Psoas muscle (tissue), 7 donors: ENCODE measurements at regions not wholly inside any gene's neighbourhood (a gene's known extent, or its start where the extent isn't known, plus 50 kb on each side); places are given as distances from the start of the nearest gene placed in this dataset.
A peak's percentile ranks its signal among the peaks of the same experiment; 100 is the strongest.

ENCODE experiments used
- ATAC-seq, 4 donors: fragments of 200-7000 bp; cut with Tn5 transposase; one replicate each; pipeline ENCODE4 v1.9.1; 2020; ENCODE audit warnings: moderate library complexity in 3 of 4, mild to moderate bottlenecking in 2 of 4
- DNase-seq, 2 donors: peaks; one replicate each; pipeline ENCODE4 v3.0.0-alpha.2; 2020
- H3K27ac ChIP-seq: fragments of 200-600 bp; one replicate; pipeline ENCODE4 v1.8.0; 2022
- H3K27me3 ChIP-seq, 3 donors: fragments of 200-600 bp in 1 of 3; one replicate each; pipeline versions ENCODE4 v1.6.1 to v1.8.0; 2013 to 2022; ENCODE audit warnings: low read length in 2 of 3, mild to moderate bottlenecking in 2 of 3, moderate library complexity in 1 of 3; ENCODE audit not compliant: insufficient read depth in 3 of 3
- H3K36me3 ChIP-seq, 2 donors: fragments of 200-600 bp in 1 of 2; one replicate each; pipeline versions ENCODE4 v1.6.1 to v1.8.0; 2013 to 2022; ENCODE audit warnings: low read depth in 1 of 2, mild to moderate bottlenecking in 1 of 2, moderate library complexity in 1 of 2; ENCODE audit not compliant: insufficient read depth in 1 of 2
- H3K4me1 ChIP-seq: fragments of 200-600 bp; one replicate; pipeline ENCODE4 v1.8.0; 2022
- H3K4me3 ChIP-seq: fragments of 200-600 bp; one replicate; pipeline ENCODE4 v1.8.0; 2022; ENCODE audit warnings: mild to moderate bottlenecking
- H3K9me3 ChIP-seq: fragments of 200-600 bp; one replicate; pipeline ENCODE4 v1.8.0; 2022
- WGBS, 3 donors: extraction: QIAGEN DNeasy Blood & Tissue Kit; methylation state at CpG; one replicate each; pipeline versions ENCODE4 v1.1.6 to v1.1.7; 2013; 5-methylcytosine and 5-hydroxymethylcytosine counted together
- intact Hi-C, 2 donors: fragments of 100-400 bp; cut with DNase I; formaldehyde crosslinking; loops; one replicate each; pipeline versions ENCODE4 v1.11.0 to v1.14.2; 2022
- TF ChIP-seq, protein P1 (sequence below): fragments of 200-600 bp; IDR thresholded peaks from one replicate; pipeline ENCODE4 v1.8.0; 2022; ENCODE audit warnings: antibody characterized with exemption
- donor health status: healthy with polysubstance abuse.
- donor health status: DM: no; HTN: no; CAD: no; lungs with moderate emphysema.
- donor health status: Bipolar disorder and iron deficiency.
- donor health status: healthy.
- donor health status: DM: yes; HTN: yes; CAD: no.
- donor health status: DM: no; HTN: no; CAD: no.
- donor health status: DM: yes; HTN: yes; CAD: no.

DNA sequence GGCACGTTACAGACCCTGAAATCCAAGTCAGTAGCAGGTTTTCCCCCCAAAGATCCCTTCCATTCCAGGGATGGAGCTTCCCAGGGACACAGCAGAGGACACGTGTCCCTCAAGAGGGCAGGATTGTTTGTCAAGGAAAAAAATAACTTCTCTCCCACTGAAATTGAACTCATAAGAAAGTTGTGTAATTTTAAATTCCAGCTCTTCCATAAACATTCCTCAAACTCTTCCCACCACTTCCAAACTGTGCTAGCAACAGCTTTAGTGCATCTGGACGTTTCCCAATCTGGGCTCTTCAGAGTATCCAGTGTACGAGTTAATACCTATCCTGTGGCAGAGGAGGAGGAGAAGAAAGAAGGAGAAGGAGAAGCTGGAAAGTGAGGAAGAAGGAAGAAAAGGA is 79.6 kb downstream of the PSMG1 start:
- TF ChIP-seq, protein P1, sequence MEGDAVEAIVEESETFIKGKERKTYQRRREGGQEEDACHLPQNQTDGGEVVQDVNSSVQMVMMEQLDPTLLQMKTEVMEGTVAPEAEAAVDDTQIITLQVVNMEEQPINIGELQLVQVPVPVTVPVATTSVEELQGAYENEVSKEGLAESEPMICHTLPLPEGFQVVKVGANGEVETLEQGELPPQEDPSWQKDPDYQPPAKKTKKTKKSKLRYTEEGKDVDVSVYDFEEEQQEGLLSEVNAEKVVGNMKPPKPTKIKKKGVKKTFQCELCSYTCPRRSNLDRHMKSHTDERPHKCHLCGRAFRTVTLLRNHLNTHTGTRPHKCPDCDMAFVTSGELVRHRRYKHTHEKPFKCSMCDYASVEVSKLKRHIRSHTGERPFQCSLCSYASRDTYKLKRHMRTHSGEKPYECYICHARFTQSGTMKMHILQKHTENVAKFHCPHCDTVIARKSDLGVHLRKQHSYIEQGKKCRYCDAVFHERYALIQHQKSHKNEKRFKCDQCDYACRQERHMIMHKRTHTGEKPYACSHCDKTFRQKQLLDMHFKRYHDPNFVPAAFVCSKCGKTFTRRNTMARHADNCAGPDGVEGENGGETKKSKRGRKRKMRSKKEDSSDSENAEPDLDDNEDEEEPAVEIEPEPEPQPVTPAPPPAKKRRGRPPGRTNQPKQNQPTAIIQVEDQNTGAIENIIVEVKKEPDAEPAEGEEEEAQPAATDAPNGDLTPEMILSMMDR = no peak
- H3K36me3 ChIP-seq = no peaks in the 10 kb centered on the region
- ATAC-seq = no peak
- no peak overlapping the region for H3K4me3 ChIP-seq
- H3K27me3 ChIP-seq = no peaks in the 10 kb centered on the region
- 66 to 80% (median 73%) methylated on average over 4 of the region's 4 CpGs for WGBS, 3 donors
- DNase-seq = no peak
- peaks cover 23% of the 10 kb centered on the region for H3K4me1 ChIP-seq
- intact Hi-C loops = no loop called here
- no peaks in the 10 kb centered on the region for H3K9me3 ChIP-seq
- peak overlapping the region; percentile 47 for H3K27ac ChIP-seq

DNA sequence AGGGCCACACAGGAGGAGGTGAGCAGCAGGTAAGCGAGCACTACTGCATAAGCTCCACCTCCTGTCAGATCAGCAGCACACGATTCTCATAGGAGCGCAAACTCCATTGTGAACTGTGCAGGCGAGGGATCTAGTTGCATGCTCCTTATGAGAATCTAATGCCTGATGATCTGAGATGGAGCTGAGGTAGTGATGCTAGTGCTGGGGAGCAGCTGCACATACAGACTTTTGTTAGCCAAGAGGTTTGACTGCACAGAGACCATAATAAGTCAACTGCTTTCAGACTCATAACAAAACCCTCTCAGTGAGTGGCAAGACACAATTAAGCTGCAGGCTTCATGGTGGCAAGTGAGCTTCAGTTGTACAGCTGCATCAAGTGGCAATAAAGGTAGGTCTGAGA is 83.4 kb downstream of the PSMG1 start:
- Histone ChIP-seq H3K27me3 (no peaks in the 10 kb centered on the region), H3K4me1 (peaks cover 15% of the 10 kb centered on the region), H3K27ac (no peak overlapping the region), H3K36me3 (no peaks in the 10 kb centered on the region), H3K9me3 (no peaks in the 10 kb centered on the region), H3K4me3 (no peak overlapping the region)
- no peak for DNase-seq
- TF ChIP-seq, protein P1 = no peak
- 93 to 96% (median 94%) methylated on average over 4 of the region's 4 CpGs for WGBS, 3 donors
- ATAC-seq = no peak
- intact Hi-C loops = no loop called here

DNA sequence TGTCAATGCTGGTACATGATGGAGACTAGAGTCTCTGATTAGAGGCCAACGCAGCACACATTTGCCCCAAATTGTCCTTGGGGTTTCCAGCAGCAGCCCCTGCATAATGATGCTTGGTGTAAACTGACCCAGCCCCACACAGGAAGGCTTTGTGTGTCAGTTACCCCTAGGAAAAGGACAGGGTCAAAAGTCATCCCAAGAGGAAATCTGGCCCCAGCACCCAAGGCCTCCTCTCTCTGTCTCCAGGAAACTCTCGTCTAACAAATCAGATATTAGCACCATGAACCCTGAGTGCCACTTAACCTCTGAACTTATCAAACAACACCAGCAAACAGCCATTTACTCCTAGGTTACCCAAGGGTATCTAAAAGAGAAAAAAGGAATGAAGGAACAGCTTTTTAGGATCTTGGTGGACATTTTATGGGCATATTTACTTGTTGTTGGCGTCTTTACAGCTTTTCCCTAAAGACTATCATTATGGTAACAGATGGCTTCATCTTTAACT is 84.5 kb downstream of the PSMG1 start:
- 87 to 91% (median 91%) methylated on average over 3 of the region's 3 CpGs for WGBS, 3 donors
- TF ChIP-seq, protein P1 = no peak
- Histone ChIP-seq H3K4me3 (no peak overlapping the region), H3K27ac (no peak overlapping the region), H3K4me1 (peaks cover 14% of the 10 kb centered on the region), H3K9me3 (no peaks in the 10 kb centered on the region), H3K27me3 (no peaks in the 10 kb centered on the region), H3K36me3 (no peaks in the 10 kb centered on the region)
- intact Hi-C loops = no loop called here
- DNase-seq = no peak
- no peak for ATAC-seq

DNA sequence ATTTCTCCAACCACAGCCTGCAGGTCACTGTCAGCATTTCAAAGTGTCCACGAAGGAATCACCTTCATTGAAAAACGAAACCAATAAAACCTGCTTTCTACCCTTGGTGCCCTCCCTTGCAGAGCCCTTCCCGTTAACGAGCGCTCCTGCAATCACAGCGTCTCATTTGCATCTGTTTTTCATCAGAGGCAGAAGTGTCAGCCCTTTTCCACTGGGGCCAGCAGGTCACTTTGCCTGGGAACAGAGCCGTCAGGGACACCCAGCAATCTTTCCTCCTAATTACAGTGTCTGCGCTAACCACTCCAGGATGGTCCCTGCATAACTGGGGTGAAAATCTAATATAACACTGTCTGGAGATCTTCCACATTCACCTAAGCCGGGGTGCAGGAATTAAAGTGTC is 85.3 kb downstream of the PSMG1 start:
- H3K36me3 ChIP-seq = no peaks in the 10 kb centered on the region

More for the DNA sequence above, 85.3 kb downstream of the PSMG1 start:
- TF ChIP-seq, protein P1 = no peak
- intact Hi-C loops = no loop called here
- ATAC-seq = no peak
- WGBS, 3 donors = 82 to 87% (median 84%) methylated on average over 9 of the region's 9 CpGs
- Histone ChIP-seq H3K4me1 (peaks cover 11% of the 10 kb centered on the region), H3K27me3 (no peaks in the 10 kb centered on the region), H3K9me3 (no peaks in the 10 kb centered on the region), H3K4me3 (no peak overlapping the region), H3K27ac (no peak overlapping the region)
- no peak for DNase-seq
